SK-N-SH (cell line): ENCODE measurements at regions not wholly inside any gene's neighbourhood (a gene's known extent, or its start where the extent isn't known, plus 50 kb on each side); places are given as distances from the start of the nearest gene placed in this dataset.

Experiments
- CTCF ChIA-PET: fragments of 300-600, 350-600 bp; formaldehyde crosslinking; extraction: SDS; loops from one replicate; lab custom pipeline; 2021; lab: Yijun Ruan, JAX
- POLR2A ChIA-PET: fragments of 350-600 bp; sonication (Branson Sonifier 250); formaldehyde crosslinking; extraction: SDS; loops from one replicate; lab custom pipeline; 2020; ENCODE audit warnings: antibody characterized with exemption, inconsistent platforms; lab: Yijun Ruan, JAX
- DNase-seq: peaks from one replicate; pipeline ENCODE4 v3.0.0; 2012
- H2AFZ ChIP-seq: fragments of 200-600 bp; sonication (generic); 2 replicates; pipeline ENCODE4 v1.8.1; 2016; ENCODE audit warnings: antibody characterized with exemption, mild to moderate bottlenecking, low read depth
- H3F3A ChIP-seq: fragments of 200-600 bp; sonication (generic); replicated peaks from 2 replicates; pipeline ENCODE3; 2016; ENCODE audit warnings: antibody characterized with exemption, mild to moderate bottlenecking; ENCODE audit not compliant: insufficient read depth
- H3K27ac ChIP-seq, 2 experiments: fragments of 200-500 bp in 1 of 2; fragments of 200-600 bp in 1 of 2; sonication (Bioruptor generic) in 1 of 2; sonication (generic), shearing (Covaris generic) in 1 of 2; 2 replicates each; pipeline versions ENCODE4 v1.5.1 to v1.6.1; 2014 to 2016; ENCODE audit warnings: low read depth in 2 of 2, inconsistent platforms in 1 of 2, low read length in 1 of 2, mild to moderate bottlenecking in 1 of 2, mixed read lengths in 1 of 2
- H3K27me3 ChIP-seq: fragments of 200-600 bp; sonication (generic), shearing (Covaris generic); 2 replicates; pipeline ENCODE4 v1.6.1; 2016; ENCODE audit warnings: mixed run types; ENCODE audit not compliant: insufficient read depth
- H3K36me3 ChIP-seq, 2 experiments: fragments of 200-500 bp in 1 of 2; fragments of 200-600 bp in 1 of 2; sonication (Bioruptor generic) in 1 of 2; sonication (generic) in 1 of 2; replicated peaks in 1 of 2; 2 replicates each; pipeline versions ENCODE3 to v1.5.1; 2014 to 2016; ENCODE audit warnings: low read length in 1 of 2, mild to moderate bottlenecking in 1 of 2; ENCODE audit not compliant: insufficient read depth in 2 of 2, control insufficient read depth in 1 of 2
- H3K4me1 ChIP-seq, 2 experiments: fragments of 200-500 bp in 1 of 2; fragments of 200-600 bp in 1 of 2; sonication (Bioruptor generic) in 1 of 2; sonication (generic), shearing (Covaris generic) in 1 of 2; 2 replicates each; pipeline versions ENCODE4 v1.5.1 to v1.6.1; 2014 to 2016; ENCODE audit warnings: low read depth in 1 of 2, low read length in 1 of 2, mixed run types in 1 of 2; ENCODE audit not compliant: insufficient read depth in 2 of 2, control insufficient read depth in 1 of 2
- H3K4me2 ChIP-seq: fragments of 200-600 bp; sonication (generic), shearing (Covaris generic); 2 replicates; pipeline ENCODE4 v1.6.1; 2017; ENCODE audit warnings: mixed run types
- H3K4me3 ChIP-seq, 2 experiments: fragments of 200-500 bp in 1 of 2; fragments of 200-600 bp in 1 of 2; sonication (Bioruptor generic) in 1 of 2; sonication (generic), shearing (Covaris generic) in 1 of 2; 2 replicates each; pipeline versions ENCODE4 v1.5.1 to v1.8.1; 2014 to 2016; ENCODE audit warnings: low read depth in 2 of 2, inconsistent platforms in 1 of 2, low read length in 1 of 2, mild to moderate bottlenecking in 1 of 2, mixed read lengths in 1 of 2, moderate library complexity in 1 of 2
- H3K79me2 ChIP-seq: fragments of 200-600 bp; sonication (generic); 2 replicates; pipeline ENCODE4 v1.8.1; 2017; ENCODE audit warnings: mild to moderate bottlenecking; ENCODE audit not compliant: insufficient read depth
- H3K9ac ChIP-seq: fragments of 200-600 bp; sonication (generic); 2 replicates; pipeline ENCODE4 v1.6.1; 2017; ENCODE audit warnings: mixed run types
- H3K9me2 ChIP-seq: fragments of 200-600 bp; sonication (generic); 2 replicates; pipeline ENCODE4 v1.6.1; 2017; ENCODE audit warnings: mixed run types
- H3K9me3 ChIP-seq: fragments of 200-600 bp; sonication (generic); 2 replicates; pipeline ENCODE4 v1.6.1; 2017; ENCODE audit warnings: mixed run types, mild to moderate bottlenecking, moderate library complexity
- H4K20me1 ChIP-seq: fragments of 200-600 bp; sonication (generic); 2 replicates; pipeline ENCODE4 v1.6.1; 2017; ENCODE audit warnings: mild to moderate bottlenecking, mixed run types; ENCODE audit not compliant: insufficient read depth
- CHD2 ChIP-seq: fragments of 150-350 bp; IDR thresholded peaks from 2 replicates; pipeline ENCODE4 v1.6.1; 2018; ENCODE audit warnings: low read length; ENCODE audit not compliant: partially characterized antibody
- ELF1 ChIP-seq: IDR thresholded peaks from 2 replicates; pipeline ENCODE4 v1.4.0; 2012
- EZH2phosphoT487 ChIP-seq: fragments of 200-600 bp; sonication (generic); IDR thresholded peaks from 2 replicates; pipeline ENCODE4 v1.6.1; 2017; ENCODE audit warnings: low read depth, mixed run types, mild to moderate bottlenecking, antibody characterized with exemption, moderate library complexity, borderline replicate concordance
- FOXJ3 ChIP-seq: sonication (generic); formaldehyde crosslinking; IDR thresholded peaks from 2 replicates; pipeline ENCODE4 v1.5.1; 2020; ENCODE audit warnings: mild to moderate bottlenecking, missing genetic modification reagents
- GATA2 ChIP-seq: sonication (generic); formaldehyde crosslinking; IDR thresholded peaks from 2 replicates; pipeline ENCODE4 v1.5.0; 2020; ENCODE audit warnings: mild to moderate bottlenecking, missing genetic modification reagents
- MEF2A ChIP-seq: IDR thresholded peaks from 2 replicates; pipeline ENCODE4 v1.4.0; 2012; ENCODE audit warnings: low read depth, borderline replicate concordance
- RAD21 ChIP-seq: IDR thresholded peaks from 2 replicates; pipeline ENCODE4 v1.6.1; 2012; ENCODE audit warnings: mild to moderate bottlenecking, low read length
- RCOR1 ChIP-seq: fragments of 150-350 bp; IDR thresholded peaks from 2 replicates; pipeline ENCODE4 v1.6.1; 2017; ENCODE audit warnings: antibody characterized with exemption, low read length
- SMC3 ChIP-seq: IDR thresholded peaks from 2 replicates; pipeline ENCODE4 v1.6.1; 2012; ENCODE audit warnings: low read depth, low read length, improper control_type of control experiment
- WGBS: methylation state at CpG from one replicate; pipeline ENCODE4 v1.1.6; 2017; ENCODE audit warnings: low lambda C conversion rate; 5-methylcytosine and 5-hydroxymethylcytosine counted together
- TF ChIP-seq, protein P1 (sequence below): IDR thresholded peaks from 2 replicates; pipeline ENCODE4; 2012
- TF ChIP-seq, protein P2 (sequence below): IDR thresholded peaks from 2 replicates; pipeline ENCODE4 v1.4.0; 2012; ENCODE audit warnings: low read depth, borderline replicate concordance
- TF ChIP-seq, protein P3 (sequence below): fragments of 150-350 bp; IDR thresholded peaks from 2 replicates; pipeline ENCODE4 v1.6.1; 2016; ENCODE audit warnings: mild to moderate bottlenecking, low read depth, low read length
- TF ChIP-seq, protein P4 (sequence below): fragments of 150-350 bp; IDR thresholded peaks from 2 replicates; pipeline ENCODE4 v1.6.1; 2017; ENCODE audit warnings: antibody characterized with exemption, low read length, low read depth, borderline replicate concordance

DNA sequence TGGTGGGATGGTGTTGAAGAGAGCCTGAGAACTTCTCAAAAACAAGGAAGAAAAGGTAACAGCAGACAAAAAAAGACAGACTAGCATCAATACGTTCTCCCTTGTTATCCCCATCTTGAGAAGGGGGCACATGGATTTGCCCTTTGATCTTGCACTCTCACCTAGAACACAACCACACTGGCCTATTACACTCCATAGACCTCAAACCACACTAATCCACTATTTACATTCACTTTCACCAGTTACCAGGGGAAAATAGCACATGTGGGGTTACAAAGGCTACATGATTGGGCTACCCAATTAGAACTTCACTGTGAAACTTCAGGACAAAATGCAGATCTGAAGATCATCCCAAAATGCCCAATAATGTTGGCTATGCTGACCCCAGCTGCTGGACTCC is 72.6 kb upstream of the SELENOP start (continued):
- TF ChIP-seq EZH2phosphoT487 = no peak
- TF ChIP-seq RCOR1 = no peak
- no peak for TF ChIP-seq ELF1
- no peak for TF ChIP-seq GATA2 (CRISPR knock-in tag)
- no peak for TF ChIP-seq MEF2A
- TF ChIP-seq, protein P1, sequence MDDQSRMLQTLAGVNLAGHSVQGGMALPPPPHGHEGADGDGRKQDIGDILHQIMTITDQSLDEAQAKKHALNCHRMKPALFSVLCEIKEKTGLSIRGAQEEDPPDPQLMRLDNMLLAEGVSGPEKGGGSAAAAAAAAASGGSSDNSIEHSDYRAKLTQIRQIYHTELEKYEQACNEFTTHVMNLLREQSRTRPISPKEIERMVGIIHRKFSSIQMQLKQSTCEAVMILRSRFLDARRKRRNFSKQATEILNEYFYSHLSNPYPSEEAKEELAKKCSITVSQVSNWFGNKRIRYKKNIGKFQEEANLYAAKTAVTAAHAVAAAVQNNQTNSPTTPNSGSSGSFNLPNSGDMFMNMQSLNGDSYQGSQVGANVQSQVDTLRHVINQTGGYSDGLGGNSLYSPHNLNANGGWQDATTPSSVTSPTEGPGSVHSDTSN = no peak
- TF ChIP-seq CHD2 = no peak
- no peak for TF ChIP-seq FOXJ3 (CRISPR knock-in tag)
- TF ChIP-seq RAD21 = no peak
- no peak for TF ChIP-seq SMC3
- TF ChIP-seq, protein P2, sequence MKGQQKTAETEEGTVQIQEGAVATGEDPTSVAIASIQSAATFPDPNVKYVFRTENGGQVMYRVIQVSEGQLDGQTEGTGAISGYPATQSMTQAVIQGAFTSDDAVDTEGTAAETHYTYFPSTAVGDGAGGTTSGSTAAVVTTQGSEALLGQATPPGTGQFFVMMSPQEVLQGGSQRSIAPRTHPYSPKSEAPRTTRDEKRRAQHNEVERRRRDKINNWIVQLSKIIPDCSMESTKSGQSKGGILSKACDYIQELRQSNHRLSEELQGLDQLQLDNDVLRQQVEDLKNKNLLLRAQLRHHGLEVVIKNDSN = no peak

DNA sequence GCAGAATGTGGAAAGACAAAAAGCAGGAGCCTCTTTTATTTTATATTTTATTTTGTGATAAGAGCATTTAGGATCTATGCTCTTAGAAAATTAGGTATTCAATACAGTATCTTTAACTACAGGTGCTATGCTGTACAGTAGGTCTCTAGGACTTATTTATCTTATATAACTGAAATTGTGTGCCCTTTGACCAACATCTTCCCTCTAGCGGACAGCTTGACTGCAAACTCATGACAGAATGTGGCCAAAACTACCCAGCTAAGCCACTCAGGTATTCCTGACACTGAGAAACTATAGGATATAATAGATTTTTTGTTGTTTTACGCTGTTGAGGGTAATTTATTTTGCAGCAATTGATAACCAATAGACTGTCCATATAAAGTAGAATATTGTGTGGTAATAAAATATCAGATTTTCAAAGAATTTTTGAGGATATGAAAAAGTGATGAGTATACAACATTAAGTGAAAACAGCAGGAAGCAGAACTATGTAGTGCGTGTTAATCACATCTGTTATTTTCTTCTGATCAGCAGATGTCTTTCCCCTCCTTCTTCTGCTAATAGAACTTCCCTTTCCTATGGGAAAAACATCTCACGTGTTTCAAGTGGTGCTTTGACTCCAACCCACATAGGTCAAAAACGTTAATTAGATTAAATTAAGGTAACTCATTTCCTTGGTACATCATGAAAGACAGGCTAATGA is 69.9 kb upstream of the SELENOP start:
- TF ChIP-seq, protein P3, sequence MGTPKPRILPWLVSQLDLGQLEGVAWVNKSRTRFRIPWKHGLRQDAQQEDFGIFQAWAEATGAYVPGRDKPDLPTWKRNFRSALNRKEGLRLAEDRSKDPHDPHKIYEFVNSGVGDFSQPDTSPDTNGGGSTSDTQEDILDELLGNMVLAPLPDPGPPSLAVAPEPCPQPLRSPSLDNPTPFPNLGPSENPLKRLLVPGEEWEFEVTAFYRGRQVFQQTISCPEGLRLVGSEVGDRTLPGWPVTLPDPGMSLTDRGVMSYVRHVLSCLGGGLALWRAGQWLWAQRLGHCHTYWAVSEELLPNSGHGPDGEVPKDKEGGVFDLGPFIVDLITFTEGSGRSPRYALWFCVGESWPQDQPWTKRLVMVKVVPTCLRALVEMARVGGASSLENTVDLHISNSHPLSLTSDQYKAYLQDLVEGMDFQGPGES = no peak
- TF ChIP-seq, protein P4, sequence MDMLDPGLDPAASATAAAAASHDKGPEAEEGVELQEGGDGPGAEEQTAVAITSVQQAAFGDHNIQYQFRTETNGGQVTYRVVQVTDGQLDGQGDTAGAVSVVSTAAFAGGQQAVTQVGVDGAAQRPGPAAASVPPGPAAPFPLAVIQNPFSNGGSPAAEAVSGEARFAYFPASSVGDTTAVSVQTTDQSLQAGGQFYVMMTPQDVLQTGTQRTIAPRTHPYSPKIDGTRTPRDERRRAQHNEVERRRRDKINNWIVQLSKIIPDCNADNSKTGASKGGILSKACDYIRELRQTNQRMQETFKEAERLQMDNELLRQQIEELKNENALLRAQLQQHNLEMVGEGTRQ = no peak
- no peak for TF ChIP-seq RAD21
- TF ChIP-seq, all 33 proteins: peak for 0
- Histone ChIP-seq H3K27ac (no peak overlapping the region), H2AFZ (no peak overlapping the region), H3K4me1 (no peaks in the 10 kb centered on the region), H3K4me3 (no peak overlapping the region), H3K9ac (no peak overlapping the region), H3K9me3 (no peaks in the 10 kb centered on the region), H3F3A (no peaks in the 10 kb centered on the region), H3K36me3 (no peaks in the 10 kb centered on the region), H3K79me2 (no peaks in the 10 kb centered on the region), H4K20me1 (no peaks in the 10 kb centered on the region), H3K4me2 (no peak overlapping the region), H3K9me2 (no peaks in the 10 kb centered on the region), H3K27me3 (peaks cover 23% of the 10 kb centered on the region; the same call in 1 of the 2 replicates)
- CTCF ChIA-PET = interaction anchor here (2.2 kb wide), 1 partner anchor 8 kb away, joined by 6 read pairs; no protein-coding TSS in a partner anchor
- POLR2A ChIA-PET = no interaction called here
- WGBS = 6% methylated on average over 5 of the region's 5 CpGs
- no peak for DNase-seq
